Gastrocnemius medialis (tissue), 4 donors: ENCODE measurements at regions not wholly inside any gene's neighbourhood (a gene's known extent, or its start where the extent isn't known, plus 50 kb on each side); places are given as distances from the start of the nearest gene placed in this dataset.
"Not testable (repeated sequence)": the region's sequence is repeated elsewhere in the genome, so short reads cannot be mapped to it uniquely, and the experiment has no call there.

Experiments
- POLR2A ChIP-seq, 2 donors: fragments of 450-650 bp; IDR thresholded peaks; one replicate each; pipeline ENCODE4 v1.6.1; 2017; ENCODE audit warnings: antibody characterized with exemption in 2 of 2, mild to moderate bottlenecking in 2 of 2, moderate library complexity in 2 of 2
- TF ChIP-seq, protein P1 (sequence below), 5 experiments: fragments of 450-650 bp in 3 of 5; fragments of 200-600 bp in 2 of 5; sonication (generic) in 2 of 5; IDR thresholded peaks in 4 of 5; conservative IDR thresholded peaks in 1 of 5; 1 replicate in 4 of 5; 2 replicates in 1 of 5; pipeline ENCODE4 v1.5.1; 2016 to 2019; ENCODE audit warnings: antibody characterized with exemption in 5 of 5, mild to moderate bottlenecking in 3 of 5, moderate library complexity in 3 of 5

GRCh38 chr5:177938767-177939166 lies 57.3 kb downstream of the PROP1 start:
- TF ChIP-seq, protein P1, sequence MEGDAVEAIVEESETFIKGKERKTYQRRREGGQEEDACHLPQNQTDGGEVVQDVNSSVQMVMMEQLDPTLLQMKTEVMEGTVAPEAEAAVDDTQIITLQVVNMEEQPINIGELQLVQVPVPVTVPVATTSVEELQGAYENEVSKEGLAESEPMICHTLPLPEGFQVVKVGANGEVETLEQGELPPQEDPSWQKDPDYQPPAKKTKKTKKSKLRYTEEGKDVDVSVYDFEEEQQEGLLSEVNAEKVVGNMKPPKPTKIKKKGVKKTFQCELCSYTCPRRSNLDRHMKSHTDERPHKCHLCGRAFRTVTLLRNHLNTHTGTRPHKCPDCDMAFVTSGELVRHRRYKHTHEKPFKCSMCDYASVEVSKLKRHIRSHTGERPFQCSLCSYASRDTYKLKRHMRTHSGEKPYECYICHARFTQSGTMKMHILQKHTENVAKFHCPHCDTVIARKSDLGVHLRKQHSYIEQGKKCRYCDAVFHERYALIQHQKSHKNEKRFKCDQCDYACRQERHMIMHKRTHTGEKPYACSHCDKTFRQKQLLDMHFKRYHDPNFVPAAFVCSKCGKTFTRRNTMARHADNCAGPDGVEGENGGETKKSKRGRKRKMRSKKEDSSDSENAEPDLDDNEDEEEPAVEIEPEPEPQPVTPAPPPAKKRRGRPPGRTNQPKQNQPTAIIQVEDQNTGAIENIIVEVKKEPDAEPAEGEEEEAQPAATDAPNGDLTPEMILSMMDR (IDR thresholded peaks at IDR 0.05 in 4 of 5, conservative IDR thresholded peaks at IDR 0.05 in 1 of 5) = not testable (repeated sequence)
- TF ChIP-seq POLR2A (IDR thresholded peaks at IDR 0.05) = not testable (repeated sequence)
